Smooth muscle cell (in vitro differentiated cells): ENCODE measurements at regions not wholly inside any gene's neighbourhood (a gene's known extent, or its start where the extent isn't known, plus 50 kb on each side); places are given as distances from the start of the nearest gene placed in this dataset.

Experiments
- DNase-seq: peaks from one replicate; lab custom pipeline; 2025; ENCODE audit not compliant: unreplicated experiment; lab: John Stamatoyannopoulos, UW
- H2AFZ ChIP-seq: fragments of 200-600 bp; sonication (generic); 2 replicates; pipeline ENCODE4 v1.6.0; 2016; ENCODE audit warnings: antibody characterized with exemption, low read depth, mild to moderate bottlenecking
- H3F3A ChIP-seq: fragments of 200-600 bp; sonication (generic); 2 replicates; pipeline ENCODE4 v1.6.0; 2017; ENCODE audit warnings: antibody characterized with exemption, low read depth
- H3K27ac ChIP-seq: fragments of 200-600 bp; sonication (generic); 2 replicates; pipeline ENCODE4 v1.5.1; 2016; ENCODE audit warnings: low read depth, mild to moderate bottlenecking
- H3K27me3 ChIP-seq: fragments of 200-600 bp; sonication (generic); 2 replicates; pipeline ENCODE4 v1.6.1; 2016; ENCODE audit warnings: low read depth, mild to moderate bottlenecking
- H3K36me3 ChIP-seq: fragments of 200-600 bp; sonication (generic); 2 replicates; pipeline ENCODE4 v1.5.1; 2016; ENCODE audit warnings: low read depth
- H3K4me1 ChIP-seq: fragments of 200-600 bp; sonication (generic); 2 replicates; pipeline ENCODE4 v1.5.1; 2016; ENCODE audit warnings: low read depth
- H3K4me2 ChIP-seq: fragments of 200-600 bp; sonication (generic); 2 replicates; pipeline ENCODE4 v1.6.0; 2016; ENCODE audit warnings: mild to moderate bottlenecking
- H3K4me3 ChIP-seq: fragments of 200-600 bp; sonication (generic); 2 replicates; pipeline ENCODE4 v1.5.1; 2016; ENCODE audit warnings: mild to moderate bottlenecking
- H3K79me2 ChIP-seq: fragments of 200-600 bp; sonication (generic); 2 replicates; pipeline ENCODE4 v1.6.0; 2016; ENCODE audit warnings: low read depth, mild to moderate bottlenecking
- H3K9ac ChIP-seq: fragments of 200-600 bp; sonication (generic); 2 replicates; pipeline ENCODE4 v1.6.0; 2016; ENCODE audit warnings: low read depth
- H3K9me3 ChIP-seq: fragments of 200-600 bp; sonication (generic); replicated peaks from 2 replicates; pipeline ENCODE4 v1.5.1; 2016; ENCODE audit warnings: low read depth
- H4K20me1 ChIP-seq: fragments of 200-600 bp; sonication (generic); 2 replicates; pipeline ENCODE4 v1.6.0; 2016; ENCODE audit warnings: low read depth
- CTCF ChIP-seq: fragments of 200-600 bp; sonication (generic); IDR thresholded peaks from 2 replicates; pipeline ENCODE4 v1.5.1; 2017; ENCODE audit warnings: borderline replicate concordance, mild to moderate bottlenecking, antibody characterized with exemption; ENCODE audit not compliant: insufficient read depth, poor library complexity, severe bottlenecking
- WGBS: methylation state at CpG from one replicate; pipeline ENCODE4 v1.1.7; 2016; ENCODE audit warnings: low lambda C conversion rate; 5-methylcytosine and 5-hydroxymethylcytosine counted together

GRCh38 chr21:39053126-39053525 is 130.1 kb downstream of the PSMG1 start:
- Histone ChIP-seq H2AFZ (no peak overlapping the region), H3K4me2 (no peak overlapping the region), H3F3A (no peaks in the 10 kb centered on the region), H3K4me1 (peaks cover 6% of the 10 kb centered on the region), H3K9me3 (no peaks in the 10 kb centered on the region), H3K4me3 (no peak overlapping the region), H3K79me2 (no peaks in the 10 kb centered on the region), H4K20me1 (no peaks in the 10 kb centered on the region), H3K9ac (no peak overlapping the region), H3K27ac (no peak overlapping the region), H3K27me3 (no peaks in the 10 kb centered on the region), H3K36me3 (no peaks in the 10 kb centered on the region)
- TF ChIP-seq CTCF = no peak
- WGBS = 96% methylated on average over 11 of the region's 11 CpGs
- DNase-seq = no peak

- Histone ChIP-seq H3K79me2 (no peaks in the 10 kb centered on the region), H3K27me3 (no peaks in the 10 kb centered on the region), H3K4me1 (peaks cover 10% of the 10 kb centered on the region), H3K9me3 (no peaks in the 10 kb centered on the region), H4K20me1 (no peaks in the 10 kb centered on the region), H3K27ac (no peak overlapping the region), H3F3A (peaks cover 2% of the 10 kb centered on the region), H3K36me3 (no peaks in the 10 kb centered on the region), H2AFZ (no peak overlapping the region), H3K4me3 (no peak overlapping the region), H3K9ac (no peak overlapping the region), H3K4me2 (no peak overlapping the region)
- DNase-seq = no peak
- WGBS = 85% methylated on average over 7 of the region's 7 CpGs
- TF ChIP-seq CTCF = no peak
Measured at GRCh38 chr21:39052718-39053117, 130.5 kb downstream of the PSMG1 start.

- Histone ChIP-seq H3F3A (peaks cover 4% of the 10 kb centered on the region), H3K79me2 (no peaks in the 10 kb centered on the region), H3K27ac (peak overlapping the region; percentile 77), H4K20me1 (no peaks in the 10 kb centered on the region), H3K9me3 (no peaks in the 10 kb centered on the region), H3K36me3 (no peaks in the 10 kb centered on the region), H2AFZ (no peak overlapping the region), H3K4me3 (no peak overlapping the region), H3K9ac (no peak overlapping the region), H3K4me2 (no peak overlapping the region), H3K27me3 (no peaks in the 10 kb centered on the region), H3K4me1 (peaks cover 11% of the 10 kb centered on the region)
- 29% methylated on average over 3 of the region's 3 CpGs for WGBS
- TF ChIP-seq CTCF = no peak
- no peak for DNase-seq
Measured at GRCh38 chr21:39051588-39051949, 131.7 kb downstream of the PSMG1 start.

- no peak for DNase-seq
- 76% methylated on average over 4 of the region's 4 CpGs for WGBS
- no peak overlapping the region for H3K4me2 ChIP-seq
Measured at GRCh38 chr21:39050841-39051587, 132.2 kb downstream of the PSMG1 start.

More at GRCh38 chr21:39050841-39051587, 132.2 kb downstream of the PSMG1 start:
- Histone ChIP-seq H3K36me3 (no peaks in the 10 kb centered on the region), H3K4me1 (peaks cover 11% of the 10 kb centered on the region), H3K9ac (no peak overlapping the region), H3K79me2 (no peaks in the 10 kb centered on the region), H2AFZ (no peak overlapping the region), H3K9me3 (no peaks in the 10 kb centered on the region), H3K27me3 (no peaks in the 10 kb centered on the region), H3K27ac (peak overlapping the region; percentile 77), H3K4me3 (no peak overlapping the region), H4K20me1 (no peaks in the 10 kb centered on the region), H3F3A (peaks cover 4% of the 10 kb centered on the region)
- no peak for TF ChIP-seq CTCF
